Endothelial cell of umbilical vein (primary cell): ENCODE measurements at regions not wholly inside any gene's neighbourhood (a gene's known extent, or its start where the extent isn't known, plus 50 kb on each side); places are given as distances from the start of the nearest gene placed in this dataset.
"Not testable (repeated sequence)": the region's sequence is repeated elsewhere in the genome, so short reads cannot be mapped to it uniquely, and the experiment has no call there.

Source experiments
- BruUV-seq: library from RNA; stranded (reverse); fragments of 400-500 nt; replicated peaks from 2 replicates; lab custom pipeline; 2021; lab: Mats Ljungman, UMichigan
- CTCF ChIA-PET: fragments of 300-600, 350-600 bp; sonication (Branson Sonifier 250); formaldehyde crosslinking; loops from one replicate; lab custom pipeline; 2021; ENCODE audit warnings: antibody characterized with exemption, inconsistent platforms; lab: Charles Lee
- POLR2A ChIA-PET: fragments of 300-600, 350-600 bp; sonication (Branson Sonifier 250); formaldehyde crosslinking; loops from one replicate; lab custom pipeline; 2021; ENCODE audit warnings: antibody characterized with exemption, inconsistent platforms; lab: Charles Lee
- DNase-seq: peaks from one replicate; pipeline ENCODE4 v3.0.0-alpha.2; 2011; ENCODE audit warnings: low read depth, low spot score
- FAIRE-seq: peaks from 2 replicates; lab custom pipeline; 2011; peaks lifted over from hg19 to GRCh38; lab: Jason Lieb, UNC
- H2AFZ ChIP-seq: 2 replicates; pipeline ENCODE4 v1.6.0; 2012; ENCODE audit warnings: low read depth, low read length, control low read depth, inconsistent platforms
- H3K27ac ChIP-seq: 2 replicates; pipeline ENCODE4 v1.5.1; 2011; ENCODE audit warnings: low read depth, mild to moderate bottlenecking, control low read depth, low read length, moderate library complexity; ENCODE audit not compliant: insufficient read depth
- H3K27me3 ChIP-seq, 2 experiments: 2 replicates each; pipeline versions ENCODE4 v1.6.0 to v1.6.1; 2011; ENCODE audit warnings: low read length in 2 of 2, mixed read lengths in 1 of 2; ENCODE audit not compliant: control insufficient read depth in 2 of 2, insufficient read depth in 2 of 2
- H3K36me3 ChIP-seq, 2 experiments: 2 replicates in 1 of 2; 3 replicates in 1 of 2; pipeline ENCODE4 v1.5.1; 2011; ENCODE audit warnings: low read length in 2 of 2, mild to moderate bottlenecking in 1 of 2, moderate library complexity in 1 of 2; ENCODE audit not compliant: control insufficient read depth in 2 of 2, insufficient read depth in 2 of 2; ENCODE audit errors: extremely low read depth in 1 of 2
- H3K4me1 ChIP-seq: 3 replicates; pipeline ENCODE4 v1.5.1; 2011; ENCODE audit warnings: mild to moderate bottlenecking, low read length; ENCODE audit not compliant: control insufficient read depth, insufficient read depth; ENCODE audit errors: extremely low read depth
- H3K4me2 ChIP-seq: 2 replicates; pipeline ENCODE4 v1.6.1; 2011; ENCODE audit warnings: low read length, control low read depth, mixed read lengths; ENCODE audit not compliant: insufficient read depth
- H3K4me3 ChIP-seq, 3 experiments: fragments of 200-600 bp in 1 of 3; sonication (generic), shearing (Covaris generic) in 1 of 3; replicated peaks in 1 of 3; 2 replicates each; pipeline ENCODE4 v1.5.1; 2011 to 2016; ENCODE audit warnings: control low read depth in 3 of 3, low read length in 3 of 3, mild to moderate bottlenecking in 2 of 3, inconsistent platforms in 1 of 3, low read depth in 1 of 3, moderate library complexity in 1 of 3; ENCODE audit not compliant: insufficient read depth in 1 of 3
- H3K79me2 ChIP-seq: 2 replicates; pipeline ENCODE4 v1.6.0; 2012; ENCODE audit warnings: low read length, inconsistent platforms; ENCODE audit not compliant: control insufficient read depth, insufficient read depth
- H3K9ac ChIP-seq: replicated peaks from 2 replicates; pipeline ENCODE3; 2011; ENCODE audit warnings: low read length, control low read depth; ENCODE audit not compliant: insufficient read depth; ENCODE audit errors: extremely low read depth
- H3K9me1 ChIP-seq: replicated peaks from 3 replicates; pipeline ENCODE4 v1.6.0; 2011; ENCODE audit warnings: mild to moderate bottlenecking, low read length; ENCODE audit not compliant: control insufficient read depth, insufficient read depth; ENCODE audit errors: extremely low read depth
- H3K9me3 ChIP-seq: replicated peaks from 2 replicates; pipeline ENCODE4 v1.5.1; 2012; ENCODE audit warnings: low read length, inconsistent platforms; ENCODE audit not compliant: control insufficient read depth, insufficient read depth
- H4K20me1 ChIP-seq: replicated peaks from 2 replicates; pipeline ENCODE3; 2011; ENCODE audit warnings: mild to moderate bottlenecking, low read length; ENCODE audit not compliant: control insufficient read depth, insufficient read depth; ENCODE audit errors: extremely low read depth
- EZH2 ChIP-seq: IDR thresholded peaks from 2 replicates; pipeline ENCODE4 v1.6.1; 2012; ENCODE audit warnings: borderline replicate concordance, low read depth, mild to moderate bottlenecking, moderate library complexity, low read length, inconsistent platforms; ENCODE audit not compliant: severe bottlenecking
- FOS ChIP-seq: IDR thresholded peaks from 2 replicates; pipeline ENCODE4 v1.6.1; 2011; ENCODE audit warnings: mild to moderate bottlenecking, low read length, moderate library complexity, borderline replicate concordance; ENCODE audit not compliant: insufficient read depth
- GATA2 ChIP-seq: IDR thresholded peaks from 2 replicates; pipeline ENCODE4 v1.7.0; 2011; ENCODE audit warnings: low read depth, mild to moderate bottlenecking, moderate library complexity, mixed read lengths, low read length; ENCODE audit not compliant: insufficient read length, insufficient read depth
- JUN ChIP-seq: IDR thresholded peaks from 2 replicates; pipeline ENCODE4 v1.6.1; 2011; ENCODE audit warnings: borderline replicate concordance, low read depth; ENCODE audit not compliant: insufficient read length, insufficient read depth
- MYC ChIP-seq: IDR thresholded peaks from one replicate; pipeline ENCODE4 v1.6.1; 2011; ENCODE audit warnings: mild to moderate bottlenecking, low read depth, low read length
- POLR2A ChIP-seq: IDR thresholded peaks from 2 replicates; pipeline ENCODE4 v1.6.1; 2012; ENCODE audit warnings: low read depth, mild to moderate bottlenecking, control low read depth, low read length
- POLR2AphosphoS5 ChIP-seq: IDR thresholded peaks from 2 replicates; pipeline ENCODE4 v1.6.1; 2012; ENCODE audit warnings: low read depth, mild to moderate bottlenecking, control low read depth, low read length, moderate library complexity; ENCODE audit not compliant: insufficient read depth
- dilution Hi-C: fragments of 300-500 bp; cut with MboI; formaldehyde crosslinking; loops from one replicate; pipeline ENCODE4 v1.15.0; 2019; ENCODE audit warnings: low sequenced_read_pairs; ENCODE audit not compliant: extremely low pct_ligation_motif_present
- intact Hi-C: fragments of 100-400 bp; cut with micrococcal nuclease; formaldehyde crosslinking; loops from one replicate; pipeline ENCODE4 v1.10.0; 2022
- TF ChIP-seq, protein P1 (sequence below): IDR thresholded peaks from 2 replicates; pipeline ENCODE4 v1.6.1; 2011; ENCODE audit not compliant: insufficient read depth, insufficient read length
- TF ChIP-seq, protein P2 (sequence below), 2 donors: IDR thresholded peaks; 1 replicate in 1 of 2; 2 replicates in 1 of 2; pipeline ENCODE4 v1.5.1; 2011; ENCODE audit warnings: low read length in 2 of 2, mild to moderate bottlenecking in 2 of 2, moderate library complexity in 2 of 2, control low read depth in 1 of 2, inconsistent platforms in 1 of 2, low read depth in 1 of 2; ENCODE audit not compliant: insufficient read depth in 1 of 2; ENCODE audit errors: extremely low read depth in 1 of 2

DNA sequence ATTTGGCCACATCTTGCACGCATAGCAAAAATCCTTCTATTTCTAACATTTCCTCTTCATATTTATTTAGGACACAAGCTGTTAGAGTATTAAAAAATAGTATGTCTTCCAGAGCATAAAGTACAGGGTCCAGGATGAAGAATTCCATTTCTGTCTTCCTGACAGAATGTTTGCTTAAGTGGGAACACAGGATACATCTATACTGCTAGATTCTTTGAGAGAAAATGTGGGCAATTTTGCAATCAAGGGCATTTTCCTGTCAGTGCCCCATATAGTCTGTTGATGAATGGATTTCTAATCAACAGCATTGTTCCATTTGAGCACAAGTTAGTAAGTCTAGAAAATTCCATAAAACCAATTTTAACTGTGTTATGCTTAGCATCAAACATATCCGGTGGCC is 409.9 kb downstream of the CPS1 start:
- ChIA-PET POLR2A (no interaction called here), CTCF (no interaction called here)
- Histone ChIP-seq H3K9ac (no peak overlapping the region), H3K9me1 (no peaks in the 10 kb centered on the region), H3K79me2 (no peaks in the 10 kb centered on the region), H4K20me1 (no peaks in the 10 kb centered on the region), H3K4me1 (peaks cover 3% of the 10 kb centered on the region), H3K36me3 (no peaks in the 10 kb centered on the region), H3K27me3 (peaks cover 0 to 5% of the 10 kb centered on the region in 2 experiments), H3K4me2 (no peak overlapping the region), H3K4me3 (no peak overlapping the region), H3K27ac (no peak overlapping the region), H3K9me3 (no peaks in the 10 kb centered on the region), H2AFZ (no peak overlapping the region)
- TF ChIP-seq EZH2 (no peak), POLR2A (no peak), FOS (no peak), GATA2 (no peak)
- dilution Hi-C loops (no loop called here), intact Hi-C loops (no loop called here)
- no peak for FAIRE-seq
- no peak for DNase-seq
- no TSS peak for BruUV-seq

DNA sequence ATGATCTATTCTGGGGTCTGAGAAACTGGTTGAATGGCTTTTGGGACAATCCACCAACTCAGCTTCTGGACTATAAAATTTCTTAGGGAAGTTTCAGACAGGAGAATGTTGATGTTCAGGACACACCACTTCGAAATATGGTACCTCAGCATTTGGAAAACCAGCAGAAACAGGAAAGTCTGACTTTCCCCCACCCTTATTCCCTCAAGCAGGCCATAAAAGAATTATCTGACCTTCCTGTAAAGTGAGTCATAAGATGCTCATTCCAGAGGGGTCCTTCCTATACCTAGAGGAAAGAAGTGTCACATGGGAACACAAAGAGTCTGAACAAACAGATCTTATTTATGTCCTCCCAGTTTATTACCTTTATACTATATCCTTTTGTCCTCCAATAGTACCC is 415.0 kb downstream of the CPS1 start:
- CTCF ChIA-PET: no interaction called here
- Histone ChIP-seq H4K20me1 (no peaks in the 10 kb centered on the region), H3K9ac (no peak overlapping the region), H3K9me3 (no peaks in the 10 kb centered on the region), H3K36me3 (no peaks in the 10 kb centered on the region), H3K4me2 (no peak overlapping the region), H3K4me3 (no peak overlapping the region), H3K9me1 (no peaks in the 10 kb centered on the region), H2AFZ (peak overlapping the region; percentile 24), H3K27ac (no peak overlapping the region), H3K27me3 (peaks cover 0 to 5% of the 10 kb centered on the region in 2 experiments), H3K79me2 (no peaks in the 10 kb centered on the region), H3K4me1 (peaks cover 9% of the 10 kb centered on the region)
- POLR2A ChIA-PET: no interaction called here
- intact Hi-C loops: no loop called here
- TF ChIP-seq EZH2 (no peak), MYC (no peak), JUN (peak; percentile 7), POLR2AphosphoS5 (no peak), FOS (peak; percentile 37), POLR2A (no peak), GATA2 (no peak)
- TF ChIP-seq, protein P1, sequence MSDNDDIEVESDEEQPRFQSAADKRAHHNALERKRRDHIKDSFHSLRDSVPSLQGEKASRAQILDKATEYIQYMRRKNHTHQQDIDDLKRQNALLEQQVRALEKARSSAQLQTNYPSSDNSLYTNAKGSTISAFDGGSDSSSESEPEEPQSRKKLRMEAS: no peak
- TF ChIP-seq, protein P2, sequence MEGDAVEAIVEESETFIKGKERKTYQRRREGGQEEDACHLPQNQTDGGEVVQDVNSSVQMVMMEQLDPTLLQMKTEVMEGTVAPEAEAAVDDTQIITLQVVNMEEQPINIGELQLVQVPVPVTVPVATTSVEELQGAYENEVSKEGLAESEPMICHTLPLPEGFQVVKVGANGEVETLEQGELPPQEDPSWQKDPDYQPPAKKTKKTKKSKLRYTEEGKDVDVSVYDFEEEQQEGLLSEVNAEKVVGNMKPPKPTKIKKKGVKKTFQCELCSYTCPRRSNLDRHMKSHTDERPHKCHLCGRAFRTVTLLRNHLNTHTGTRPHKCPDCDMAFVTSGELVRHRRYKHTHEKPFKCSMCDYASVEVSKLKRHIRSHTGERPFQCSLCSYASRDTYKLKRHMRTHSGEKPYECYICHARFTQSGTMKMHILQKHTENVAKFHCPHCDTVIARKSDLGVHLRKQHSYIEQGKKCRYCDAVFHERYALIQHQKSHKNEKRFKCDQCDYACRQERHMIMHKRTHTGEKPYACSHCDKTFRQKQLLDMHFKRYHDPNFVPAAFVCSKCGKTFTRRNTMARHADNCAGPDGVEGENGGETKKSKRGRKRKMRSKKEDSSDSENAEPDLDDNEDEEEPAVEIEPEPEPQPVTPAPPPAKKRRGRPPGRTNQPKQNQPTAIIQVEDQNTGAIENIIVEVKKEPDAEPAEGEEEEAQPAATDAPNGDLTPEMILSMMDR (IDR thresholded peaks at IDR 0.05; ENCODE audit: extremely low read depth in 1 of 2, insufficient read depth in 1 of 2, low read depth in 1 of 2, low read length in 2 of 2): no peak
- DNase-seq (no peak), FAIRE-seq (no peak)
- dilution Hi-C loops: no loop called here
- BruUV-seq: no TSS peak

DNA sequence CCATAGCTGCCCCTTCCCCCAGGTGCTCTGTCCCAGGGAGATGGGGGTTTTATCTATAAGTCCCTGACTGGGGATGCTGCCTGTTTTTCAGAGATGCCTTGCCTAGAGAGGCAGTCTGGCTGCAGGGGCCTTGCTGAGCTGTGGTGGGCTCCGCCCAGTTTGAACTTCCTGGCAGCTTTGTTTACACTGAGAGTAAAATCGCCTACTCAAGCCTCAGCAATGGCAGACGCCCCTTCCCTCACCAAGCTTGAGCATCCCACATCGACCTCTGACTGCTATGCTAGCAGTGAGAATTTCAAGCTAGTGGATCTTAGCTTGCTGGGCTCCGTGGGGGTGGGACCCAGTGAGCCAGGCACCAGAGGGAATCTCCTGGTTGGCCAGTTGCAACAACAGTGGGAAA is 430.4 kb downstream of the CPS1 start:
- H3K4me2 ChIP-seq, FAIRE-seq, H3K27me3 ChIP-seq, H3K4me3 ChIP-seq, CTCF ChIA-PET, POLR2A ChIA-PET, H4K20me1 ChIP-seq, H3K9me3 ChIP-seq, H3K9me1 ChIP-seq, H2AFZ ChIP-seq, H3K4me1 ChIP-seq, intact Hi-C loops, dilution Hi-C loops, H3K27ac ChIP-seq, H3K79me2 ChIP-seq, H3K9ac ChIP-seq, DNase-seq, H3K36me3 ChIP-seq, BruUV-seq: not testable (repeated sequence)
